Fibroblast of the aortic adventitia (primary cell): ENCODE measurements at regions not wholly inside any gene's neighbourhood (a gene's known extent, or its start where the extent isn't known, plus 50 kb on each side); places are given as distances from the start of the nearest gene placed in this dataset.
"Not testable (repeated sequence)": the region's sequence is repeated elsewhere in the genome, so short reads cannot be mapped to it uniquely, and the experiment has no call there.

Source experiments
- DNase-seq: peaks from one replicate; pipeline ENCODE4 v3.0.0-alpha.2; 2010; ENCODE audit warnings: low read depth
- H3K4me3 ChIP-seq: 2 replicates; pipeline ENCODE4 v1.5.1; 2011; ENCODE audit warnings: low read depth, mild to moderate bottlenecking, control low read depth, low read length, moderate library complexity
- TF ChIP-seq, protein P1 (sequence below): IDR thresholded peaks from 2 replicates; pipeline ENCODE4 v1.5.1; 2011; ENCODE audit warnings: mild to moderate bottlenecking, low read length, control low read depth, inconsistent platforms; ENCODE audit not compliant: insufficient read depth

DNA sequence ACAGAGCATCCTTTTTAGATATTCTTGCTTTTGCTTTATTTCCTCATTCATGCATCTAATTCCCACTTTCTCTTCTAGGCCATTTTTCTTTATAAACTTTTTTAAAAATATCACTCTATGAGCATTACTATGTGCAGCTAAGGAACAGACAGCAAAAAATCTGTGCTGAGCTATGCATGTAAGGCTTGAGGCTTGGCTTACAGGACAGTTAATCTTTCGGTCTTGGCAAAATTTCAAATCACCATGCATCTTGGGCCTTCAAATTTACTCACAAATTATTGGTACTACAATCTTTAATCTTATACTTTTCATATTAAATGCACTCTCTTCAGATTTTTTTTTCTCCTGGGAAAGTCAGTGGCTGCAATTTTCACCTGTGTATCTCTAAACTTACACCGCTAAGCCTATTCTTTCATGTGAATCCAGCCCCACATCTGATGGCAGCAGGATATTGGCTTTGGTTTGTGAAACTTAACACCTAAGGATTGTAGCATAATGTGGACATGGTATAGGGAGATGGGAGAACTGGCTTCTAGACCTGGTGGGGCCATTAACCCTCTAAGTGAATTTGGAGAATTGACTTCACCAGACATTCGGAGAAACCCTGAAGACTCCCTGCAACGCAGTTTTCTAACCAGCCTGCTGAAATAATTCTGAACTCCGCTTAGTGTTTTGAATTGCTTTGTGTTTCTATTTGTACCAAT lies 278.3 kb downstream of the SPRY1 start:
- TF ChIP-seq, protein P1, sequence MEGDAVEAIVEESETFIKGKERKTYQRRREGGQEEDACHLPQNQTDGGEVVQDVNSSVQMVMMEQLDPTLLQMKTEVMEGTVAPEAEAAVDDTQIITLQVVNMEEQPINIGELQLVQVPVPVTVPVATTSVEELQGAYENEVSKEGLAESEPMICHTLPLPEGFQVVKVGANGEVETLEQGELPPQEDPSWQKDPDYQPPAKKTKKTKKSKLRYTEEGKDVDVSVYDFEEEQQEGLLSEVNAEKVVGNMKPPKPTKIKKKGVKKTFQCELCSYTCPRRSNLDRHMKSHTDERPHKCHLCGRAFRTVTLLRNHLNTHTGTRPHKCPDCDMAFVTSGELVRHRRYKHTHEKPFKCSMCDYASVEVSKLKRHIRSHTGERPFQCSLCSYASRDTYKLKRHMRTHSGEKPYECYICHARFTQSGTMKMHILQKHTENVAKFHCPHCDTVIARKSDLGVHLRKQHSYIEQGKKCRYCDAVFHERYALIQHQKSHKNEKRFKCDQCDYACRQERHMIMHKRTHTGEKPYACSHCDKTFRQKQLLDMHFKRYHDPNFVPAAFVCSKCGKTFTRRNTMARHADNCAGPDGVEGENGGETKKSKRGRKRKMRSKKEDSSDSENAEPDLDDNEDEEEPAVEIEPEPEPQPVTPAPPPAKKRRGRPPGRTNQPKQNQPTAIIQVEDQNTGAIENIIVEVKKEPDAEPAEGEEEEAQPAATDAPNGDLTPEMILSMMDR: no peak
- peak; percentile 11 for DNase-seq
- no peak overlapping the region for H3K4me3 ChIP-seq

DNA sequence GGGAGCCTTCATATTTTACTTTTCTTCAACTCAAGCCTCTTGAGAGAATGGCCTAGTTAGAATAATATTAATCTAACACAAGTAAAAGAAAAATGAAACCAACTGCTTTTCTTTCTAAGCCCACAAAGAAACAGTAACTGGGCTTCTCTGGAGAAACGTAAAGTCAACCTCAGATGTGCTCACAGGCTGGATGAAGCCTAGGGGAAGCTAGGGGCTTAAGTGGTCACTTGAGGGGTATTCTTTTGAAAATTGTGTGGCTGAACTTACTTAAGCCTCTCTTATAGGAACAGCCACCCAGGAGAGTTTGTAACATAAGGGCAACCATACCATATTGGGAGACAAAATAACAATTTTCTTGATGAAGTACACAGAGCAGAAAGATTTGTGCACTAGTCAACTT lies 279.0 kb downstream of the SPRY1 start:
- TF ChIP-seq, protein P1: no peak
- DNase-seq: no peak
- no peak overlapping the region for H3K4me3 ChIP-seq

- TF ChIP-seq, protein P1: no peak
- no peak overlapping the region for H3K4me3 ChIP-seq
- DNase-seq: no peak
Observed at GRCh38 chr4:123676071-123676889, 279.7 kb downstream of the SPRY1 start.

DNA sequence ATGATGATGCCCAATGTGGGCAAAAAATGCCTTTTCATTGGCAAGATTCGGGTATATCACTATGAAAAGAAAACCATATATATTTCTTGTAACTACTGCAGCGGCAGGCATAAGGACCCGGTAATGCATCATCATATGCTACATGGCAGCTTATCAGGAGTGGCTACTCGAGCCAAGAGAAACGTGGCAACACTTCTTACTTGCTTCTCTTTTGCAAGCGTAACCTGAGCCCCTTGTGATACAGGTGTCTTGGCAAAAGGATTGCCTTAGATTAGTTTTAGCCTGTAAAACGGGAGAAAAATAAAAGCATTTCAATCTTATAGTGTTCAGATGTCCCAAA lies 280.3 kb downstream of the SPRY1 start:
- TF ChIP-seq, protein P1: no peak
- no peak overlapping the region for H3K4me3 ChIP-seq
- DNase-seq: no peak

GRCh38 chr4:123682931-123683330 lies 286.3 kb downstream of the SPRY1 start:
- no peak overlapping the region for H3K4me3 ChIP-seq
- TF ChIP-seq, protein P1: no peak
- DNase-seq: no peak

DNA sequence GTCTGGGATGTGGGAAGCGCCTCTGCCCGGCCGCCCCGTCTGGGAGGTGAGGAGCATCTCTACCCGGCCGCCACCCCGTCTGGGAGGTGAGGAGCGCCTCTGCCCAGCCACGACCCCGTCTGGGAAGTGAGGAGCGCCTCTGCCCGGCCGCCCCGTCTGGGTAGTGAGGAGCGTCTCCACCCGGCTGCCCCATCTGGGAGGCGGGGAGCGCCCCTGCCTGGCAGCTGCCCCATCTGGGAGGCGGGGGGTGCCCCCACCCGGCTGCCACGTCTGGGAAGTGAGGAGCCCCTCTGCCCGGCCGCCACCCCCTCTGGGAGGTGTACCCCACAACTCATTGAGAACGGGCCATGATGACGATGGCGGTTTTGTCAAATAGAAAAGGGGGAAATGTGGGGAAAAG lies 288.3 kb downstream of the SPRY1 start:
- not testable (repeated sequence) for H3K4me3 ChIP-seq, DNase-seq

DNA sequence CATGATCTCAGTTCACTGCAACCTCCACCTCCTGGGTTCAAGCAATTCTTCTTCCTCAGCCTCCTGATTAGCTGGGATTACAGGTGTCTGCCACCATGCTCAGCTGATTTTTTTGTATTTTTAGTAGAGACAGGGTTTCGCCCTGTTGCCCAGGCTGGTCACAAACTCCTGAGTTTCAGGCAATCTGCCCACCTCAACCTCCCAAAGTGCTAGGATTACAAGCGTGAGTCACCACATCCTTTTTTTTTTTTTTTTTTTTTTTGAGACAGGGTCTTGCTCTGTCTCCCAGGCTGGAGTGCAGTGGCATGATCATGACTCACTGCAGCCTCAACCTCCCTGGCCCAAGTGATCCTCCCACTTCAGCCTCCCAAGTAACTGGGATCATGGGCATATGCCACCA lies 298.9 kb downstream of the SPRY1 start:
- DNase-seq, H3K4me3 ChIP-seq: not testable (repeated sequence)

- no peak overlapping the region for H3K4me3 ChIP-seq
- TF ChIP-seq, protein P1: no peak
- DNase-seq: no peak
Observed at GRCh38 chr4:123696687-123697086, 300.1 kb downstream of the SPRY1 start.
